HT-29 (cell line): ENCODE measurements at regions not wholly inside any gene's neighbourhood (a gene's known extent, or its start where the extent isn't known, plus 50 kb on each side); places are given as distances from the start of the nearest gene placed in this dataset. TPM values are rescaled to one million over a fixed set of nuclear protein-coding genes. Genes with fewer than 3 reads are reported as not detected.

ENCODE experiments used
- DNase-seq: peaks from one replicate; pipeline ENCODE4 v3.0.0-alpha.2; 2015; ENCODE audit warnings: low spot score
- small RNA-seq: library from RNA; depleted of rRNA; stranded (forward); fragments of <200 nt; gene quantifications from one replicate; pipeline ENCODE3, GENCODE V24; 2014

- DNase-seq: no peak
Measured at GRCh38 chr16:62137996-62138395, 101.8 kb upstream of the CDH8 start.

- no peak for DNase-seq
Measured at GRCh38 chr16:62135911-62136310, 99.7 kb upstream of the CDH8 start.

DNA sequence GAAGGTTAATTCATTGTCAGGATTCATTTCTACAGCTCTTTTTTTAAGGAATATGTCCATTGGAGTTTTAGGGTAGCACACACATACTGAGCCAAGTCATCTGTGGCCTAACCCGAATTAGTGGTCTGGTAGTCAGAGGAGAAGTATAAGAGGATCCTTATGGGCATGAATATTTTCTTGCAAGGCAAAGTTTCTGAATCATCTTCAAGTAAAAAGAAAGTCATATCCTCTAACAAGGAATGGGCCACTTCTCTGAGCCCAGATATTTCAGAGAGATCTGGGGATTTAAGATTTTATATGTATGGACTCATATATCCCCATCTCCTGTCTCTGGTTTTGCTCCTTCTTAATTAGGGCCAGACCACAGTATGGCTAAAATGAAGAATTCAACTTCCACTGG, 99.2 kb upstream of the CDH8 start:
- DNase-seq: no peak

DNA sequence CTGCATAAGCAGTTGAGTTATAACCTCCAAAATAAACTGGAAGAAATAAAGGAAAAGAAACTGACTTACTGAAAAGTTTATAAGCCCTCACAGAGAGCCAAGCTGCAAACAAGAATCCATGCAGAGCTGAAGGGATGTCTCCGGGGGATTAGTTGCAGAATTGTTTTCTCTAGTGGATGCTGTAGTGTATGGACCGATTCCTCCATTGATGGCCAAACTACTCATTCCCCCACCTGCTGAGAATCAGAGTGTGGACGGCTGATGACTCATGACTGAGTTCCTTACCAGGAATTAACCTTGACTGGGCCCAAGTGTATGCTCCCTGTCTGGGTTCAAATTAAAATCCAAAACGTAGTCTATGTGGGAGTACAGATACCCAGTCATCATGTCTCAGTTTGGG, 93.9 kb upstream of the CDH8 start:
- no peak for DNase-seq

DNA sequence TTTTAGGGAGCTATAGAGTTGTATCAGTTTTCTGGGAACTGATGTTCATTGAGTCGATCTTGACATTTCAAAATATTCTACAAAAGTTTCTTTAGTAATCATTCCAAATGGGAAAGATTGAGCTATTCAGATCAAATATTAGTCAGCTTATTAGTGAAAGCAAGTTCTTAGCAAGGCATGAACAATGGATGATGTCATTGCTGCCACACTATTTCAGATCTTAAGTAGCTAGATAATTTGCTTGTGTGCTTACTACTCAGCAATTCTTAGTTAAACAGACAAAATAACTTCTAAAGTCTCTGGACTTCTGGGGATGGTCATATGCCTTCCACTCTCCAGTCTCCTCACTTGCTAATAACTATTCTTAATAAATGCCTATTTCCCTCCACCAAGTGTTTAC, 69.0 kb upstream of the CDH8 start:
- DNase-seq: no peak

- no peak for DNase-seq
Measured at GRCh38 chr16:62102588-62102987, 66.3 kb upstream of the CDH8 start.

DNA sequence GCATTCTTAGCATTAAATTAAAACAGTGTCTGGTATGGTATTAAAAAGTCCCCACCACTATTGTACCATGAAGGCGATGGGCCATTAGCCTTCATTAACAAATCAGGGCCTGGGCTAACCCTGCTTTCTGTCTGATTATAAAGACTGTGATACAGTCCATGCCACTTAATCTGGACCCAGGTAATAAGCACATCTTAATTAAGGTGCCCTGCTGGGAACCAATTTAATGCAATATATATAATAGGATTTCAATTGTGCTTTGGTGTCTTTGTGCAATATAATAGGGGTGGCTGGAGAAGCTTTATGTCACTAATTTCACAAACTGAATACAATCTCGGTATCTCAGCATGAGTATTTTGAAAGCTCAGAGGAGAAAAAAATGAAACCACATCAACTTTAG, 64.4 kb upstream of the CDH8 start:
- DNase-seq: no peak

DNA sequence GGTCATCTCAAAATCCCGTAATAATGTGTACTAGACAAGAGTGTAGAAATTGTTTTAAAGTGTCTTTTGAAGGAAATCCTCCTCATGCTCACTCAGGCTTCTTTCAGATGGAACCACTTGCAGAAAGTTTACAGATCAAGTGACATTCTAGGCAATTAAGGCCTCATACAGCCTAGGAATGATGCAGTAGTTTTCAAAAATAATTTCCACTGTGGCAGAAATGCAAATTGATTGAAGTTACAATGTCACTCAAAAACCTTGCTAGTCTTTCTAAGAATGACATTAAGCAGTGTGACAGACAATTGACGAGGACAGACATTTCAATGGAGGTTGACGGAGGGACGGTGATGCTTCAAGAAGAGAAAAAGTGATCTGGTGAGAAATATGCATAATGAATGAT, 53.5 kb upstream of the CDH8 start:
- no peak for DNase-seq

DNA sequence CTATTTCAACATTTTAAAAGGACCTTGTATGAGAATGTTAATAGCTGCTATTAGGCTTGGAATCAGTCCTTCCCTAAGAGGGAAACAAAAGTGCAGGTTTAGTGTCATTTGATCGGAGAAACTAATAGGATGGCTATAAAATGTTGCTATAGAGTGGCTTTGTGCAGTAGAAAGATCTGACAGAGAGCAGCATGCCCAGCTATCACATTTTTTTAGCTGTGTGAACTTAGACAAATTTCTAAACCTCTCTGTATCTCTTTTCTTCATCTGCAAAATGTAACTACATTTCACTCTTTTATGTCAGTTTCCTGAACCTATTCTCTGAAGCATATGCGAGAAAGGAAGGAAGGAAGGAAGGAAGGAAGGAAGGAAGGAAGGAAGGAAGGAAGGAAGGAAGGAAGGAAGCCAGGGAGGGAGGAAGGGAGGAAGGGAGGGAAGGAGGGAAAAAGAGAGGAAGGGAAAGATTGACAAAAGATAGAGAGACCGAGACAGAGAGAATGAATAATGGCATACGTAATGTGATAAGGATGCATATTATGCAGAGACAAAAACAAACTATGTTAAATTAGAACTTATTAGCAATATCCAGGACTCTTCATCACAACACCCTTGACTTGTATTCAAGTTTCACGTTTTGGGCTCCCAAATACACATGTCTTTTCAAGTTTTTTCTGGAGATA, 52.6 kb upstream of the CDH8 start:
- no peak for DNase-seq

Small RNAs in the stretch of these regions (small RNA-seq; reads per million reads assigned to genes)
- gene AC009101.1 (not detected), gene AC009161.2 (not detected), gene AC018846.1 (not detected), gene AC138305.3 (not detected), gene RNU6-21P (not detected)
